NCI-H526 (cell line): ENCODE measurements at regions not wholly inside any gene's neighbourhood (a gene's known extent, or its start where the extent isn't known, plus 50 kb on each side); places are given as distances from the start of the nearest gene placed in this dataset.

Source experiments
- DNase-seq, 2 experiments: peaks; one replicate each; lab custom pipeline; 2025; lab: John Stamatoyannopoulos, UW

DNA sequence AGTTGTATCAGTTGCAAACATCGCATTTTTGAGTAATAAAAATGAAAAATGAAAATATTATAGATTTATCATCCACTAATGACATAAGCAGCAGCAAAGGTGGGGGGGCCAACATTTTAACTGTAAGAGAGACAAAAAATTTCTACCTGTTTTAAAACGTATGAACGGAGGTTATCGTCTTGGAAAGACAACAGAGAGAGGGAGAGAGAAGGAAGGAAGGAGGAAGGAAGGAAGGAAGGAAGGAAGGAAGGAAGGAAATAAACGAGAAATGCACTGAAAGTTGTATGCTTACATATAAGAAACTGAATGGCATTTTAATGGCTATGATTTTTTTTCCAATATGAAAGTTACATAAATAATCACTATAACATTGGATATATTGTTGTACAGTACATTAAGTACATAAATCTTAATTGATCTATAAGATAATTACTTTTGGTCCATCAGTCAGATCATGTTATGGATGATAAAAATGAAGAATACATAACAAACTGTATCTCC lies 862.8 kb upstream of the SLITRK1 start:
- DNase-seq: no peak

DNA sequence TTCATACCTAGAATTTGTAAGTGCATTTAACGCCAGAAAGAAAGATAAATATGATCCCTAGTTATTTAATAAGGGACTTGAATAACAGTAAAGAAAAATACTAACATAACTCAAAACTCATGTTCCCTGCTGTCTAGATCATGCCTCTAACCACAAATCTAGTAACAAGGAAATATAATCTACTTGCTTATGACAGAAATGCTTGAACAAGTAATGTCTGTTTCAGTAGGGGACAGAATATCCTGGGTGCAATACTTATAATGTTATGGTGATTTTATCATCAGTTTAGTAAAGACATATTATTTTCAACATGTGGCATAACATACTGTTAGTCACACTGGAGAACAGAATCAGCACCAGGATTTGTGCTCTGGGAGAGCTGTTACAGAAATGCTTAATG lies 861.9 kb upstream of the SLITRK1 start:
- DNase-seq: no peak

DNA sequence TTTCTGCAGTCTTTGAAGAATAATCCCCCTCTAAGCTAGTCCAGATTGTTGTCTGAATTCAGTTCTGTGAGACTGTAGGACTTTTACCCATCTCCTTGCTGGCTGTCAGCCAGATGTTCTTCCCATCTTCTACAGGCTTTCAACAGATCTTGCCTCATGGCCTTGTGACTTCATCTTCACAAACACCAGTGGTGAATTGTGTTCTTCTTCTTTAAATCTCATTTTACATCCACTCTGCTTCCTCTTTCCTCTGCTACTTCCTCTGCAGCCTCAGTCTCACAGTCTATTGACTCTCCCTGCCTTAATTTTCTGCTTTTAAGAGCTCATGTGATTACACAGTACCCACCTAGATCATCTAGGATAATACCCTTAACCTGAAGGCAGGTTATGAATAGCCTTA lies 859.0 kb upstream of the SLITRK1 start:
- DNase-seq: no peak

- DNase-seq: no peak
Measured at GRCh38 chr13:84739021-84739420, 856.7 kb upstream of the SLITRK1 start.

- no peak for DNase-seq
Measured at GRCh38 chr13:84737661-84738060, 855.4 kb upstream of the SLITRK1 start.

DNA sequence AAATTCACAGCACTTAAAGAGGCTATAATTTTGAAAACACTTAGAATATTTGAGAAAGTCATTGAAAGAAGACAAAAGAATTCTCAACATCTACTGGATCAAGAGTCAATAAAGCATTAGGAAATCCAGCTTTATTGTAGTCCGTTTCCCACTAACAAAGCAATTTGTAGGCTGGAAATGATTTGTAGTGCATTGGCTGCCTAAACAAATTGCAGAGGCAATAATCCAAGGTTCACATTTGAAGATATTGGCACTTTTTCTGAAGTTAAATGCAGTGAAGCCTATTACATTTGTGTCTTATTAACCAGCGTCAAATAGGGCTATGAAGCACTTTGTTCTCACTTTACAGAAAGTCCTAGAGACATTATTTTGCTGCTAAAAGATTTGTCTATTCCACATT lies 848.1 kb upstream of the SLITRK1 start:
- no peak for DNase-seq

GRCh38 chr13:84705982-84706710 lies 823.9 kb upstream of the SLITRK1 start:
- peak in 1 of 2 experiments; percentile 7 for DNase-seq

- no peak for DNase-seq
Measured at GRCh38 chr13:84702174-84702573, 819.9 kb upstream of the SLITRK1 start.

DNA sequence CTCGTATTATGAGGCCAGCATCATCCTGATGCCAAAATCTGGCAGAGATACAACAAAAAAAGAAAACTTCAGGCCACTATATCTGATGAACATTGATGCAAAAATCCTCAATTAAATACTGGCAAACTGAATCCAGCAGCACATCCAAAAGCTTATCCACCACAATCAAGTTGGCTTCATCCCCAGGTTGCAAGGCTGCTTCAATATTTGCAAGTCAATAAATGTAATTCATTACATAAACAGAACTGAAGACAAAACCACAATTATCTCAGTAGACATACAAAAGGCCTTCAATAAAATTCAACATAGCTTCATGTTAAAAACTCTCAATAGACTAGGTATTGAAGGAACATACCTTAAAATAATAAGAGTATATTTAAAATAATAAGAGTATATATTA lies 815.3 kb upstream of the SLITRK1 start:
- DNase-seq: peak; percentile 34 to 54

DNA sequence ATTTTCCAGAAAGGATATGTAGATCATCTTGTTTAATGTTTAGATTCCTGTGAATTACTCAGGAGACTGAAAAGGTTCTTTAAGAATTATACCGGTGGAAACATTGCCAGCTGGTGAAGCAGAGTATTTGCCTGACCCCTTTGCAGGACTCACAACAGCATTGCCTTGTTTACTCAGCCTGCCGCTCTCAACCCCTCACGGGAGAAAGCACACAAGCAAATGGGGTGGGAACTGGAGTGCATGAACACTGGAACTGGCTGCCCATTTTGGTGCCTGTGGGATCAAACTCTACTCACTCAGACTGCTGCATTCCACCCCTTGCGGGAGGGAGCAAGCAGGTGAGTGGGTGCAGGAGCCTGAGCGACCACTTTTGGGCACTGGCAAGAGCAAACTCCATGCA lies 804.7 kb upstream of the SLITRK1 start:
- DNase-seq: no peak

GRCh38 chr13:84686458-84686857 lies 804.2 kb upstream of the SLITRK1 start:
- no peak for DNase-seq

- no peak for DNase-seq
Measured at GRCh38 chr13:84684804-84685203, 802.5 kb upstream of the SLITRK1 start.

DNA sequence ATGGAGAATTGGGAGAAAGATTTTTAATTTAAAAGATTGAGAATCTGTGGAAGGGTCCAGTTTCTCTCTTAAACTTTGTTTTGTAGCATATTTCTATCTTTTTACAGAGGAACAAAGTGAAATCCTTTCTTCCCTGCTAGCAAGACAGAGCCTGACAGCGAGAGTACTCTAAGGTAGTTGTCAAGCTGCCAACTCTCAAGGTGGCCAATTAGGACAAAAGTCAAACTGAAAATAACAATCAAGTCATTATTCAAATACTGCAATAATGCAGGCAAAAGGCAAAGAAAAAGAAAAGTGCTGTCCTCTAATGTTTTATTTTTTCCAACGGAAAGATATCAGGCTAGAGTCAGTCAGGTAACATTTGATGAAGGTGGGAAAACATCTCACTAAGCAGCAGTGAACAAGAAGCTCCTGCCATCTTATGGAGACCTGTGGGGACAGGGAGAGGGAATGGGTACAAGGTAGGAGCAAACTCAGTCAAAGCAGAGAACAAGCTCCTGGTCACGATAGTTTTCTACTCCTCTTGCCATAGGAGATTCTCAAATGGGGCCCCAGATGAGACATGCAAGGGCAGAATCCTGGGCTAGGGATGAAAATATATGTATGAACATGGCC lies 801.9 kb upstream of the SLITRK1 start:
- DNase-seq: no peak

DNA sequence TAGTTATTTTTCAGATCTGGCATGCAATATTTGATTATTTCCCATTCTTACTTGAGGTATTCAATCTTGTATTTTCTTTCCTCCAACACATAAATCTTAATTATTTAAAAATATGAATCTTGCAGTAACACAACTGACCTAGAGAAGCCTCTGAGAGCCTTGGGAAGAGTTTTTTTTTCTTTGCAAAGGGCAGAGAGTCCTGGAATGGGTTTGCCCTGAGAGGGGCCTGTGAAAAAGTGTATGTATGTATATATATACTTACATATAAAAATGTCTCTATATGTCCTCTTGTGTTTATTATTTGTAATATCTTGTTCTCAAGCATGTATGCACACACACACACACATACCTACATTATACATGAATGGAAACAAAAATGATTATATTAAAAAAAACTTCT lies 801.2 kb upstream of the SLITRK1 start:
- no peak for DNase-seq

DNA sequence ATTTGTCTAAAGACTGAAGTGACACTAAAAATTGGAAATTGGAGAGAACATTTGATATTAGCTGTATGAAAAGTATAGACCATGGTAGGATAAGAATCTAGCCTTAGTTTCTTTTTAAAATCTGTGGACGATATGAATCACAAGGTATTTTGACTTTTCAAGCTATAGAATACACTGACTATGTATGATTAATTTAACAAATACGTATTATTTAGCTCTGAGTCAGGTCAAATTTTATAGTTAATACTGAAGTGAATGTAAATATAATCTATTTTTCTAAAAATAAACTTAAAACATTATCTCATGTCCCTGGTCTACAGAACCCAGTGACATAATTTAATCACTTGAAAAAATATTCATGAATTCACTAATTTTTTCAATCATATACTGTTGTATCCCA lies 795.6 kb upstream of the SLITRK1 start:
- DNase-seq: no peak

- DNase-seq: no peak
Measured at GRCh38 chr13:84672616-84673015, 790.3 kb upstream of the SLITRK1 start.

GRCh38 chr13:84670245-84670644 lies 788.0 kb upstream of the SLITRK1 start:
- DNase-seq: no peak

DNA sequence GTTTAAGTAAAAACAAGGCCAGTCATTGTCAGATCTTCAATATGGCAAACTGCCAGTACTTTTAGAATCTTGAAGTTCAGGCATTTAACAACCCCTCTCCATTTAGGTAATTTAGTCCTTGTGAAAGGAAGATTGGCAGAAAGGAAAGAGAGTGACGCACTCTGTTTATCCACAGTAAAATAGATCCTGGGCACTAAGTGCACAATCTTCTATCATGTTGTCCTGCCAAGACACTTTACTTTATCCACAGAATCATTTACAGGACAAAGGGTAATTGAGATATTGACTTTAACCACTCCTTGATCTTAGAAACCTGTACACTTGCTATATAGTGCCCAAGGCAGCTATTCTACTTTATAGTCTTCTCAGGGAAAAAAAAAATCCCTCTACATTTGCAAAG lies 786.4 kb upstream of the SLITRK1 start:
- no peak for DNase-seq

DNA sequence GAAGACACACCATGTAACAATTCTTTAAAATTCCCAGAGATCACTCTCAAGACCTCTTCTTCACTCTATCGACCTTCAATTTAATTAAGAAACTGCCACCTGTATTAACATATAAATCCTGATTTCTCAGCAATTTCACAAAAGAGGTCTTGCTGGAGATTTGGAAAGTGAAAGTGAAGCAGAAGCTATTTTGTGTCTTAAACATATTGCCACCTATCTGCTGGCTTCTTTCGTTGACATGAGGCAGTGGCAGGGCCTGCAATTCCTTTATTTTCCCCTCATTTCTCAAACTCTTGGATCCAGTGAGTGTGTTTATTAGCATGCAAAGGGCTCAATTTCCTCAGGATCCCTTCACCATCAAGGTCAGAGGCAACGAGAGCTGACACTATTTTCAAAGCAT lies 780.2 kb upstream of the SLITRK1 start:
- DNase-seq: no peak

- DNase-seq: no peak
Measured at GRCh38 chr13:84661718-84662117, 779.4 kb upstream of the SLITRK1 start.

- no peak for DNase-seq
Measured at GRCh38 chr13:84659359-84659661, 777.0 kb upstream of the SLITRK1 start.

DNA sequence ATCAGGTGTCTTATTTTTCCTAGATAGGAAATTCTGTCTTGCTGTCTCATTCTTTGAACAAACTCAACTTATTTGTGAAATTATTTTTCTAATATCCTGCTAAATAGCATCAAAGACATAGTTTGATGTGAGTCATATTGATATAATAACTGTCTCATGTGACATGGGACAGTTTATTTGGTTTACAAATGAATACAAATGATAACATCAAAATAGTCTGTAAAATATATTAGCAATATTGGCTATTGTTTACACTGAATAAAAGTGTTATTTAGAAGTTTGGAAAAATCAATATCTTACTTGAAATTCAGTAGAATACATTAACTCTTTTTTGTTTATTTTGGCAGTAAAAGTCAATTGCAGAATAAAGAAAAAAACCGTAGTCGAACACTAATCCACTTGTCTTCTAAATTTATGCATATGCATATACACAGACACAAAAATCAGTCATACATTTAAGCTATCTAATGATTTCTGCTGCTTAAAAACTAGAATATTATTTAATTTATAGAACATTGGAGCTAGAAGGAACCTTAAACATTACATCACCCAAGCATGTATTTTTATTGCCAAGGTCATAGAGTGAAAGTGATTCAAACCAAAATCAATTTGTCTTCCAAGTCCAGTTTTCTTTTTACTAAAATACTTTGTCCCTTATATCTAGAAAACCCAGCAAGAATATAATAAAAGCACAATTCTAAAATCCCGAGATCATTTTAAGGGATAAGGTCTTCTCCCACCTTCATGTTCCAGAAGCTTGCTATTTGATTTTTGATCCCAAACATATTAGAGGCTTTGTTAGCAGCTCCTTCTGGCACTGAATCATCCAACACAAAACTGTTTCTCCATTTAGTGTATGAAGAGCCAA lies 776.5 kb upstream of the SLITRK1 start:
- DNase-seq: no peak

DNA sequence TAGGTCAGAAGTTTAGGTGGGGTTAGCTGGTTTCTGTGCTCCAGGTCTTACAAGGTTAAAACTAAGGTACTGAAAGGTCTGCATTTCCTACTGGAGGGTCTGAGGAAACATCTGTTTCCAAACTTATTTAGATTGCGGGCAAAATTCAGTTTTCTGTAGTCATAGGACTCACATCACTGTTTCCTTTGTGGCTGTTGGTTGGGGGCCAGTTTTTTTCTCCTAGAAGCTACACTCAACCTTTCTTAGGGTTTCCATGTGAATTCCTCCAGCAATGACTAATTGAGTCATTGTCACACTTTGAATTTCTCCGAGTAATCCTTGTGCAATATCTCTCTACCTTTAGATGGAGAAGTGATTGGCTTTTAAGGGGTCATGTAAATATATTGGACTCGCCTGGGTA lies 773.4 kb upstream of the SLITRK1 start:
- no peak for DNase-seq
